Prostate gland (tissue), 2 donors: ENCODE measurements at regions not wholly inside any gene's neighbourhood (a gene's known extent, or its start where the extent isn't known, plus 50 kb on each side); places are given as distances from the start of the nearest gene placed in this dataset.

Experiments used
- DNase-seq: peaks from one replicate; pipeline ENCODE4 v3.0.0-alpha.2; 2019; ENCODE audit warnings: low spot score
- H3K27ac ChIP-seq, 2 donors: fragments of 200-600 bp; sonication (generic); 2 replicates each; pipeline ENCODE4 v1.5.1; 2017 to 2019
- H3K27me3 ChIP-seq: fragments of 200-600 bp; sonication (generic); replicated peaks from 2 replicates; pipeline ENCODE4 v1.5.1; 2019; ENCODE audit not compliant: insufficient read depth
- H3K36me3 ChIP-seq, 2 donors: fragments of 200-600 bp; sonication (generic); 1 replicate in 1 of 2; 2 replicates in 1 of 2; pipeline versions ENCODE4 v1.5.1 to v1.8.1; 2017 to 2019
- H3K4me1 ChIP-seq: fragments of 200-600 bp; sonication (generic); replicated peaks from 2 replicates; pipeline ENCODE4 v1.5.1; 2019
- H3K4me3 ChIP-seq, 2 donors: fragments of 200-600 bp; sonication (generic); 2 replicates each; pipeline ENCODE4 v1.5.1; 2017 to 2019
- H3K9me3 ChIP-seq: fragments of 200-600 bp; sonication (generic); 2 replicates; pipeline ENCODE4 v1.5.1; 2017
- CTCF ChIP-seq, 4 experiments: fragments of 200-600 bp in 2 of 4; fragments of 450-650 bp in 2 of 4; sonication (generic) in 2 of 4; IDR thresholded peaks; 1 replicate in 3 of 4; 2 replicates in 1 of 4; pipeline ENCODE4 v1.5.1; 2016 to 2019; ENCODE audit warnings: antibody characterized with exemption in 4 of 4, mild to moderate bottlenecking in 2 of 4, moderate library complexity in 2 of 4
- POLR2A ChIP-seq: fragments of 450-650 bp; IDR thresholded peaks from one replicate; pipeline ENCODE4 v1.6.1; 2016; ENCODE audit warnings: antibody characterized with exemption, mild to moderate bottlenecking
- POLR2AphosphoS5 ChIP-seq: sonication (generic); formaldehyde crosslinking; IDR thresholded peaks from one replicate; pipeline ENCODE4 v1.6.1; 2017; ENCODE audit warnings: antibody characterized with exemption
- WGBS: methylation state at CpG from one replicate; pipeline ENCODE4 v1.1.5; 2018; 5-methylcytosine and 5-hydroxymethylcytosine counted together
- intact Hi-C: fragments of 100-400 bp; cut with DNase I; formaldehyde crosslinking; loops from one replicate; pipeline ENCODE4 v1.14.2; 2022

GRCh38 chr7:1380821-1381580 is 78.3 kb downstream of the MICALL2 start:
- no peak for DNase-seq
- TF ChIP-seq CTCF (IDR thresholded peaks at IDR 0.05) (no peak), POLR2A (no peak), POLR2AphosphoS5 (no peak)
- Histone ChIP-seq H3K27me3 (peaks cover 16% of the 10 kb centered on the region), H3K36me3 (no peaks in the 10 kb centered on the region), H3K4me1 (no peaks in the 10 kb centered on the region), H3K9me3 (no peaks in the 10 kb centered on the region), H3K4me3 (no peak overlapping the region), H3K27ac (no peak overlapping the region)
- 36% methylated on average over 18 of the region's 18 CpGs for WGBS
- intact Hi-C loops = no loop called here

- no peak overlapping the region for H3K27ac ChIP-seq
- no peaks in the 10 kb centered on the region for H3K36me3 ChIP-seq
- peaks cover 15% of the 10 kb centered on the region for H3K27me3 ChIP-seq
- H3K4me1 ChIP-seq = no peaks in the 10 kb centered on the region
- WGBS = 51% methylated on average over 29 of the region's 29 CpGs
- no peak for DNase-seq
- TF ChIP-seq POLR2AphosphoS5 = no peak
- TF ChIP-seq POLR2A = no peak
- TF ChIP-seq CTCF (IDR thresholded peaks at IDR 0.05) = no peak
- H3K4me3 ChIP-seq = no peak overlapping the region
- H3K9me3 ChIP-seq = no peaks in the 10 kb centered on the region
- intact Hi-C loops = no loop called here
These were observed 76.5 kb downstream of the MICALL2 start for GRCh38 chr7:1382553-1383397.

GRCh38 chr7:1383398-1384112 is 75.7 kb downstream of the MICALL2 start:
- Histone ChIP-seq H3K9me3 (no peaks in the 10 kb centered on the region), H3K27me3 (peaks cover 19% of the 10 kb centered on the region), H3K4me3 (no peak overlapping the region), H3K27ac (no peak overlapping the region), H3K4me1 (no peaks in the 10 kb centered on the region), H3K36me3 (no peaks in the 10 kb centered on the region)
- WGBS = 84% methylated on average over 30 of the region's 30 CpGs
- intact Hi-C loops = no loop called here
- TF ChIP-seq CTCF (IDR thresholded peaks at IDR 0.05) (no peak), POLR2AphosphoS5 (no peak), POLR2A (no peak)
- DNase-seq = no peak

GRCh38 chr7:1384113-1384415 is 75.2 kb downstream of the MICALL2 start:
- intact Hi-C loops = no loop called here
- 82% methylated on average over 21 of the region's 21 CpGs for WGBS
- DNase-seq = no peak
- H3K4me3 ChIP-seq = no peak overlapping the region
- H3K27ac ChIP-seq = no peak overlapping the region
- no peaks in the 10 kb centered on the region for H3K9me3 ChIP-seq
- H3K36me3 ChIP-seq = no peaks in the 10 kb centered on the region
- TF ChIP-seq POLR2AphosphoS5 (no peak), POLR2A (no peak)
- H3K27me3 ChIP-seq = peaks cover 24% of the 10 kb centered on the region
- H3K4me1 ChIP-seq = no peaks in the 10 kb centered on the region
